Liver (tissue), 8 donors: ENCODE measurements at regions not wholly inside any gene's neighbourhood (a gene's known extent, or its start where the extent isn't known, plus 50 kb on each side); places are given as distances from the start of the nearest gene placed in this dataset.

Experiments
- DNase-seq: peaks from one replicate; pipeline ENCODE4 v3.0.0-alpha.2; 2017; ENCODE audit warnings: low spot score
- H3K27ac ChIP-seq, 2 donors: one replicate each; pipeline ENCODE4 v1.7.0; 2013; ENCODE audit warnings: inconsistent platforms in 2 of 2, low read length in 2 of 2, control low read depth in 1 of 2, low read depth in 1 of 2, mild to moderate bottlenecking in 1 of 2
- H3K27me3 ChIP-seq, 4 donors: one replicate each; pipeline versions ENCODE4 v1.6.1 to v1.7.0; 2013; ENCODE audit warnings: low read length in 3 of 4, inconsistent platforms in 1 of 4, mild to moderate bottlenecking in 1 of 4, moderate library complexity in 1 of 4; ENCODE audit not compliant: control insufficient read depth in 4 of 4, insufficient read depth in 4 of 4
- H3K36me3 ChIP-seq, 4 donors: one replicate each; pipeline versions ENCODE4 v1.6.1 to v1.7.0; 2013; ENCODE audit warnings: low read length in 3 of 4, mild to moderate bottlenecking in 3 of 4, low read depth in 1 of 4, moderate library complexity in 1 of 4; ENCODE audit not compliant: control insufficient read depth in 4 of 4, insufficient read depth in 3 of 4
- H3K4me1 ChIP-seq, 4 donors: one replicate each; pipeline versions ENCODE4 v1.6.1 to v1.7.0; 2013; ENCODE audit warnings: low read length in 3 of 4, mild to moderate bottlenecking in 3 of 4, moderate library complexity in 1 of 4; ENCODE audit not compliant: control insufficient read depth in 4 of 4, insufficient read depth in 4 of 4
- H3K4me3 ChIP-seq, 3 donors: one replicate each; pipeline versions ENCODE4 v1.6.1 to v1.7.0; 2013; ENCODE audit warnings: low read length in 3 of 3, control low read depth in 1 of 3, low read depth in 1 of 3, mild to moderate bottlenecking in 1 of 3
- H3K9ac ChIP-seq, 2 donors: one replicate each; pipeline ENCODE4 v1.7.0; 2013; ENCODE audit warnings: low read length in 2 of 2, mild to moderate bottlenecking in 2 of 2, moderate library complexity in 2 of 2, control low read depth in 1 of 2, low read depth in 1 of 2
- H3K9me3 ChIP-seq, 4 donors: one replicate each; pipeline versions ENCODE4 v1.6.1 to v1.7.0; 2013; ENCODE audit warnings: low read length in 3 of 4; ENCODE audit not compliant: control insufficient read depth in 4 of 4
- ATF3 ChIP-seq: IDR thresholded peaks from 2 replicates; pipeline ENCODE4 v1.6.1; 2016; ENCODE audit warnings: antibody characterized with exemption
- CTCF ChIP-seq: fragments of 150-350 bp; IDR thresholded peaks from 2 replicates; pipeline ENCODE4 v1.5.1; 2017; ENCODE audit warnings: improper control_type of control experiment, low read depth, low read length; ENCODE audit not compliant: missing input control
- EGR1 ChIP-seq, 2 donors: IDR thresholded peaks; 2 replicates each; pipeline ENCODE4 v1.6.1; 2016 to 2018; ENCODE audit warnings: antibody characterized with exemption in 2 of 2, low read depth in 2 of 2
- FOXA1 ChIP-seq: IDR thresholded peaks from 2 replicates; pipeline ENCODE4 v1.6.1; 2016; ENCODE audit warnings: antibody characterized with exemption
- FOXA2 ChIP-seq: IDR thresholded peaks from 2 replicates; pipeline ENCODE4 v1.6.1; 2016; ENCODE audit warnings: antibody characterized with exemption
- GABPA ChIP-seq, 2 donors: IDR thresholded peaks in 1 of 2; conservative IDR thresholded peaks in 1 of 2; 2 replicates each; pipeline ENCODE4 v1.6.1; 2016; ENCODE audit warnings: antibody characterized with exemption in 2 of 2, mild to moderate bottlenecking in 1 of 2, moderate library complexity in 1 of 2
- HNF4A ChIP-seq, 2 donors: conservative IDR thresholded peaks; 2 replicates each; pipeline ENCODE4 v1.6.1; 2016; ENCODE audit warnings: antibody characterized with exemption in 2 of 2, mild to moderate bottlenecking in 2 of 2
- HNF4G ChIP-seq: IDR thresholded peaks from 2 replicates; pipeline ENCODE4 v1.6.1; 2016; ENCODE audit warnings: antibody characterized with exemption
- JUND ChIP-seq, 2 donors: IDR thresholded peaks; 2 replicates each; pipeline ENCODE4 v1.6.1; 2016; ENCODE audit warnings: antibody characterized with exemption in 2 of 2
- MAX ChIP-seq: IDR thresholded peaks from 2 replicates; pipeline ENCODE4 v1.6.1; 2016; ENCODE audit warnings: antibody characterized with exemption
- NR2F2 ChIP-seq: IDR thresholded peaks from 2 replicates; pipeline ENCODE4 v1.6.1; 2016; ENCODE audit warnings: antibody characterized with exemption
- RAD21 ChIP-seq, 2 donors: IDR thresholded peaks; 2 replicates each; pipeline ENCODE4 v1.6.1; 2016; ENCODE audit warnings: antibody characterized with exemption in 2 of 2, mild to moderate bottlenecking in 2 of 2
- REST ChIP-seq: IDR thresholded peaks from 2 replicates; pipeline ENCODE4 v1.6.1; 2016; ENCODE audit warnings: antibody characterized with exemption, mild to moderate bottlenecking
- RXRA ChIP-seq, 2 donors: IDR thresholded peaks; 2 replicates each; pipeline ENCODE4 v1.6.1; 2017 to 2018; ENCODE audit warnings: antibody characterized with exemption in 2 of 2, mild to moderate bottlenecking in 1 of 2
- SP1 ChIP-seq: IDR thresholded peaks from 2 replicates; pipeline ENCODE4 v1.6.1; 2018; ENCODE audit warnings: antibody characterized with exemption, mild to moderate bottlenecking
- TAF1 ChIP-seq: conservative IDR thresholded peaks from 2 replicates; pipeline ENCODE4 v1.6.1; 2016; ENCODE audit warnings: antibody characterized with exemption, mild to moderate bottlenecking
- YY1 ChIP-seq: IDR thresholded peaks from 2 replicates; pipeline ENCODE4 v1.6.1; 2016; ENCODE audit warnings: antibody characterized with exemption, mild to moderate bottlenecking
- ZBTB33 ChIP-seq: IDR thresholded peaks from 2 replicates; pipeline ENCODE4 v1.6.1; 2016; ENCODE audit warnings: antibody characterized with exemption
- WGBS: extraction: QIAGEN DNeasy Blood & Tissue Kit; methylation state at CpG from one replicate; pipeline ENCODE4 v1.1.7; 2013; 5-methylcytosine and 5-hydroxymethylcytosine counted together
- donor health status: healthy.
- donor health status: healthy.
- donor health status: healthy.
- donor health status: healthy.
- donor health status: healthy.

- WGBS, result 86% methylated on average over 5 of the region's 5 CpGs
- no peaks in the 10 kb centered on the region for H3K36me3 ChIP-seq
- no peak overlapping the region for H3K27ac ChIP-seq
- H3K27me3 ChIP-seq, result no peaks in the 10 kb centered on the region
- no peak overlapping the region for H3K4me3 ChIP-seq
- H3K9me3 ChIP-seq, result no peaks in the 10 kb centered on the region
- H3K9ac ChIP-seq, result no peak overlapping the region
- H3K4me1 ChIP-seq, result no peaks in the 10 kb centered on the region
- DNase-seq, result no peak
- TF ChIP-seq FOXA1 (no peak), REST (no peak), MAX (no peak), JUND (IDR thresholded peaks at IDR 0.05) (no peak), YY1 (no peak), RXRA (IDR thresholded peaks at IDR 0.05) (no peak), SP1 (no peak), RAD21 (IDR thresholded peaks at IDR 0.05) (no peak), TAF1 (no peak), ZBTB33 (no peak), NR2F2 (no peak), HNF4A (conservative IDR thresholded peaks at IDR 0.05) (no peak), FOXA2 (no peak)
Observed at GRCh38 chr10:65531545-65531944, 1394.3 kb upstream of the LRRTM3 start.

GRCh38 chr10:65534771-65535170 lies 1391.1 kb upstream of the LRRTM3 start:
- 89% methylated on average over 2 of the region's 2 CpGs for WGBS
- H3K9ac ChIP-seq, result no peak overlapping the region
- no peak for TF ChIP-seq NR2F2
- no peaks in the 10 kb centered on the region for H3K27me3 ChIP-seq
- no peak overlapping the region for H3K27ac ChIP-seq
- no peaks in the 10 kb centered on the region for H3K36me3 ChIP-seq
- no peaks in the 10 kb centered on the region for H3K4me1 ChIP-seq
- H3K4me3 ChIP-seq, result no peak overlapping the region
- no peaks in the 10 kb centered on the region for H3K9me3 ChIP-seq
- DNase-seq, result no peak

- Histone ChIP-seq H3K27me3 (no peaks in the 10 kb centered on the region), H3K4me3 (no peak overlapping the region), H3K27ac (no peak overlapping the region), H3K9me3 (no peaks in the 10 kb centered on the region), H3K9ac (no peak overlapping the region), H3K36me3 (no peaks in the 10 kb centered on the region), H3K4me1 (no peaks in the 10 kb centered on the region)
- no peak for TF ChIP-seq EGR1 (IDR thresholded peaks at IDR 0.05; ENCODE audit: low read depth in 2 of 2)
- no peak for TF ChIP-seq TAF1
- no peak for TF ChIP-seq HNF4G
- no peak for TF ChIP-seq HNF4A (conservative IDR thresholded peaks at IDR 0.05)
- TF ChIP-seq ATF3, result no peak
- TF ChIP-seq SP1, result no peak
- TF ChIP-seq FOXA2, result no peak
- no peak for TF ChIP-seq JUND (IDR thresholded peaks at IDR 0.05)
- TF ChIP-seq MAX, result no peak
- no peak for TF ChIP-seq YY1
- no peak for TF ChIP-seq GABPA (IDR thresholded peaks at IDR 0.05 in 1 of 2, conservative IDR thresholded peaks at IDR 0.05 in 1 of 2)
- no peak for TF ChIP-seq CTCF
- no peak for TF ChIP-seq NR2F2
- 76% methylated on average over 1 of the region's 1 CpG for WGBS
- DNase-seq, result no peak
Observed at GRCh38 chr10:65544756-65545155, 1381.1 kb upstream of the LRRTM3 start.
